H9 (cell line): ENCODE measurements at regions not wholly inside any gene's neighbourhood (a gene's known extent, or its start where the extent isn't known, plus 50 kb on each side); places are given as distances from the start of the nearest gene placed in this dataset.

Experiments used
- DNase-seq: peaks from one replicate; pipeline ENCODE4 v3.0.0-alpha.2; 2017
- H2AFZ ChIP-seq: one replicate; pipeline ENCODE4 v1.6.1; 2013; ENCODE audit warnings: mild to moderate bottlenecking, low read length, control low read depth, moderate library complexity
- H2AK5ac ChIP-seq: 2 replicates; pipeline ENCODE4 v1.6.1; 2013; ENCODE audit warnings: low read length, control low read depth, mixed read lengths; ENCODE audit not compliant: insufficient read length
- H2BK120ac ChIP-seq: one replicate; pipeline ENCODE4 v1.6.1; 2013; ENCODE audit warnings: low read depth, mild to moderate bottlenecking, low read length, control low read depth, inconsistent platforms; ENCODE audit not compliant: poor library complexity, severe bottlenecking
- H2BK12ac ChIP-seq: 2 replicates; pipeline ENCODE4 v1.6.1; 2013; ENCODE audit warnings: low read length, control low read depth, mixed read lengths, low read depth; ENCODE audit not compliant: insufficient read length
- H2BK15ac ChIP-seq: 2 replicates; pipeline ENCODE4 v1.6.1; 2013; ENCODE audit warnings: low read depth, low read length, control low read depth
- H2BK20ac ChIP-seq: one replicate; pipeline ENCODE4 v1.6.1; 2013; ENCODE audit warnings: low read depth, mild to moderate bottlenecking, low read length, control low read depth, inconsistent platforms; ENCODE audit not compliant: poor library complexity, severe bottlenecking
- H2BK5ac ChIP-seq: 2 replicates; pipeline ENCODE4 v1.6.1; 2013; ENCODE audit warnings: low read length, control low read depth, mixed read lengths; ENCODE audit not compliant: insufficient read length
- H3K14ac ChIP-seq: 2 replicates; pipeline ENCODE4 v1.6.1; 2013; ENCODE audit warnings: low read length, control low read depth; ENCODE audit not compliant: insufficient read depth
- H3K18ac ChIP-seq: 2 replicates; pipeline ENCODE4 v1.6.1; 2013; ENCODE audit warnings: low read depth, mild to moderate bottlenecking, mixed read lengths, low read length, control low read depth; ENCODE audit not compliant: insufficient read length
- H3K23ac ChIP-seq: 2 replicates; pipeline ENCODE4 v1.6.1; 2013; ENCODE audit warnings: low read length, control low read depth, mixed read lengths, low read depth; ENCODE audit not compliant: insufficient read length
- H3K23me2 ChIP-seq: 2 replicates; pipeline ENCODE4 v1.6.1; 2013; ENCODE audit warnings: low read depth, mild to moderate bottlenecking, mixed read lengths, low read length, control low read depth; ENCODE audit not compliant: insufficient read length, poor library complexity, severe bottlenecking
- H3K27ac ChIP-seq: 2 replicates; pipeline ENCODE4 v1.5.1; 2013; ENCODE audit warnings: low read length, control low read depth, mixed read lengths, low read depth; ENCODE audit not compliant: insufficient read length
- H3K27me3 ChIP-seq: 2 replicates; pipeline ENCODE4 v1.6.1; 2013; ENCODE audit warnings: low read length, control low read depth, inconsistent platforms; ENCODE audit not compliant: insufficient read depth
- H3K4ac ChIP-seq: 2 replicates; pipeline ENCODE4 v1.6.1; 2013; ENCODE audit warnings: low read depth, mild to moderate bottlenecking, control low read depth, inconsistent platforms, low read length, moderate library complexity
- H3K4me1 ChIP-seq: 2 replicates; pipeline ENCODE4 v1.6.1; 2013; ENCODE audit warnings: low read length, control low read depth, inconsistent platforms; ENCODE audit not compliant: insufficient read depth
- H3K4me2 ChIP-seq: 2 replicates; pipeline ENCODE4 v1.6.1; 2013; ENCODE audit warnings: low read length, control low read depth, mixed read lengths; ENCODE audit not compliant: insufficient read length, insufficient read depth
- H3K56ac ChIP-seq: 2 replicates; pipeline ENCODE4 v1.6.1; 2013; ENCODE audit warnings: low read depth, mild to moderate bottlenecking, mixed read lengths, low read length, control low read depth; ENCODE audit not compliant: insufficient read length
- H3K79me1 ChIP-seq: 2 replicates; pipeline ENCODE4 v1.6.1; 2013; ENCODE audit warnings: low read depth, mild to moderate bottlenecking, moderate library complexity, low read length, control low read depth, inconsistent platforms; ENCODE audit not compliant: insufficient read depth, poor library complexity, severe bottlenecking
- H3K79me2 ChIP-seq: 2 replicates; pipeline ENCODE4 v1.6.1; 2013; ENCODE audit warnings: low read length, control low read depth, inconsistent platforms; ENCODE audit not compliant: insufficient read depth
- H3K9ac ChIP-seq: 2 replicates; pipeline ENCODE4 v1.6.1; 2013; ENCODE audit warnings: low read length, control low read depth, mixed read lengths; ENCODE audit not compliant: insufficient read length; ENCODE audit errors: extremely low read depth
- H3K9me3 ChIP-seq: one replicate; pipeline ENCODE4 v1.6.1; 2013; ENCODE audit warnings: low read depth, low read length, inconsistent platforms; ENCODE audit not compliant: control insufficient read depth
- H3T11ph ChIP-seq: one replicate; pipeline ENCODE4 v1.6.1; 2013; ENCODE audit warnings: mild to moderate bottlenecking, low read length, control low read depth, inconsistent platforms
- H4K20me1 ChIP-seq: one replicate; pipeline ENCODE4 v1.6.1; 2013; ENCODE audit not compliant: control insufficient read depth, insufficient read length, insufficient read depth
- H4K5ac ChIP-seq: 2 replicates; pipeline ENCODE4 v1.6.1; 2013; ENCODE audit warnings: low read depth, mild to moderate bottlenecking, mixed read lengths, low read length, control low read depth; ENCODE audit not compliant: insufficient read length
- H4K8ac ChIP-seq: replicated peaks from 2 replicates; pipeline ENCODE4 v1.6.1; 2013; ENCODE audit warnings: low read length, control low read depth, mixed read lengths, low read depth; ENCODE audit not compliant: insufficient read length
- H4K91ac ChIP-seq: 2 replicates; pipeline ENCODE4 v1.6.1; 2013; ENCODE audit warnings: low read depth, mild to moderate bottlenecking, moderate library complexity, mixed read lengths, low read length, control low read depth; ENCODE audit not compliant: insufficient read length
- H3K27ac Mint-ChIP-seq, 3 experiments: 2 replicates in 2 of 3; 3 replicates in 1 of 3; pipeline ENCODE4 v1.8.0; 2020 to 2021; ENCODE audit warnings: mixed read lengths in 3 of 3, mild to moderate bottlenecking in 1 of 3, moderate library complexity in 1 of 3
- H3K27me3 Mint-ChIP-seq: 2 replicates; pipeline ENCODE4 v1.8.0; 2021; ENCODE audit warnings: low read depth, mild to moderate bottlenecking, moderate library complexity, mixed read lengths
- H3K36me3 Mint-ChIP-seq, 3 experiments: 2 replicates in 2 of 3; 3 replicates in 1 of 3; pipeline ENCODE4 v1.8.0; 2020 to 2021; ENCODE audit warnings: low read depth in 3 of 3, mixed read lengths in 3 of 3; ENCODE audit not compliant: insufficient read depth in 1 of 3
- H3K4me1 Mint-ChIP-seq, 2 experiments: 2 replicates each; pipeline ENCODE4 v1.8.0; 2020; ENCODE audit warnings: mixed read lengths in 2 of 2
- H3K4me3 Mint-ChIP-seq, 2 experiments: 2 replicates in 1 of 2; 3 replicates in 1 of 2; pipeline ENCODE4 v1.8.0; 2020 to 2021; ENCODE audit warnings: mild to moderate bottlenecking in 2 of 2, mixed read lengths in 2 of 2, moderate library complexity in 1 of 2
- H3K9me3 Mint-ChIP-seq, 2 experiments: 2 replicates in 1 of 2; 3 replicates in 1 of 2; pipeline ENCODE4 v1.8.0; 2020; ENCODE audit warnings: mild to moderate bottlenecking in 2 of 2, mixed read lengths in 2 of 2, moderate library complexity in 1 of 2
- WGBS: extraction: QIAGEN DNeasy Blood & Tissue Kit; methylation state at CpG from one replicate; pipeline ENCODE4 v1.1.7; 2013; ENCODE audit warnings: missing lambda C conversion rate, low lambda C conversion rate, mixed read lengths; ENCODE audit not compliant: insufficient read length; ENCODE audit errors: extremely low coverage; 5-methylcytosine and 5-hydroxymethylcytosine counted together
- TF ChIP-seq, protein P1 (sequence below): fragments of 200-600 bp; sonication (generic); conservative IDR thresholded peaks from 3 replicates; pipeline ENCODE4 v1.8.0; 2021; ENCODE audit warnings: antibody characterized with exemption, mild to moderate bottlenecking

DNA sequence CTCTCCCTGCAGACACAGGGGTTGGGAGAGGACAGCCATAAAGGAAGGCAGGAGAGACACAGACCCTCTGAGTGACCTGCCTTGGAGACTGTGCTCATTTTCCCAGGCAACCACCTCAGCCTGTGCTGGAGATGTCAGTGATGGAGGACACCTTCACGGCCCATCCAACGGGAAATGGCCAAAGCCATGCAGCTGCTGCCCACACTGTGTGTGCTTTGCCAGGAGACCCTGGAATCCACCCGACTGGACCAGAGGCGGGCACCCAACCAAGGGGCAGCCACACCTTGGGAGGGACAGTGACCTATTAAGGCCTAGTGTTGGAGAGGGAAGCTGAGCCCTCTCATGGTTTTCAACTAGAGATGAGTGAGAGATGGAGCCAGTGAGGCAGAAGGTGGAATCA lies 192.5 kb downstream of the SMAD2 start:
- TF ChIP-seq, protein P1, sequence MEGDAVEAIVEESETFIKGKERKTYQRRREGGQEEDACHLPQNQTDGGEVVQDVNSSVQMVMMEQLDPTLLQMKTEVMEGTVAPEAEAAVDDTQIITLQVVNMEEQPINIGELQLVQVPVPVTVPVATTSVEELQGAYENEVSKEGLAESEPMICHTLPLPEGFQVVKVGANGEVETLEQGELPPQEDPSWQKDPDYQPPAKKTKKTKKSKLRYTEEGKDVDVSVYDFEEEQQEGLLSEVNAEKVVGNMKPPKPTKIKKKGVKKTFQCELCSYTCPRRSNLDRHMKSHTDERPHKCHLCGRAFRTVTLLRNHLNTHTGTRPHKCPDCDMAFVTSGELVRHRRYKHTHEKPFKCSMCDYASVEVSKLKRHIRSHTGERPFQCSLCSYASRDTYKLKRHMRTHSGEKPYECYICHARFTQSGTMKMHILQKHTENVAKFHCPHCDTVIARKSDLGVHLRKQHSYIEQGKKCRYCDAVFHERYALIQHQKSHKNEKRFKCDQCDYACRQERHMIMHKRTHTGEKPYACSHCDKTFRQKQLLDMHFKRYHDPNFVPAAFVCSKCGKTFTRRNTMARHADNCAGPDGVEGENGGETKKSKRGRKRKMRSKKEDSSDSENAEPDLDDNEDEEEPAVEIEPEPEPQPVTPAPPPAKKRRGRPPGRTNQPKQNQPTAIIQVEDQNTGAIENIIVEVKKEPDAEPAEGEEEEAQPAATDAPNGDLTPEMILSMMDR: no peak
- no peak overlapping the region for H2BK20ac ChIP-seq
- H3K9ac ChIP-seq: no peak overlapping the region
- no peaks in the 10 kb centered on the region for H3K9me3 ChIP-seq
- H3K27me3 Mint-ChIP-seq: peaks cover 10% of the 10 kb centered on the region
- no peak overlapping the region for H3K23ac ChIP-seq
- H3K4me2 ChIP-seq: no peak overlapping the region
- no peaks in the 10 kb centered on the region for H3K27me3 ChIP-seq
- H3K56ac ChIP-seq: no peak overlapping the region
- H3K79me2 ChIP-seq: no peaks in the 10 kb centered on the region
- H2BK5ac ChIP-seq: no peak overlapping the region
- no peaks in the 10 kb centered on the region for H3K36me3 Mint-ChIP-seq
- H3K9me3 Mint-ChIP-seq: no peaks in the 10 kb centered on the region; a peak in 3 of 5 replicates
- H2BK15ac ChIP-seq: no peak overlapping the region
- no peak overlapping the region for H2AFZ ChIP-seq
- no peak overlapping the region for H3K18ac ChIP-seq
- H3T11ph ChIP-seq: no peak overlapping the region
- DNase-seq: no peak
- no peak overlapping the region for H4K5ac ChIP-seq
- no peaks in the 10 kb centered on the region for H3K23me2 ChIP-seq
- H3K79me1 ChIP-seq: no peaks in the 10 kb centered on the region
- no peak overlapping the region for H2BK12ac ChIP-seq
- H4K8ac ChIP-seq: no peak overlapping the region
- H3K4me1 Mint-ChIP-seq: peaks cover 4% of the 10 kb centered on the region in 2 experiments; a peak in 2 of 4 replicates
- no peak overlapping the region for H2AK5ac ChIP-seq
- no peak overlapping the region for H3K4ac ChIP-seq
- no CpG with 5 or more reads among the region's 4 CpGs for WGBS
- H4K91ac ChIP-seq: no peak overlapping the region
- H2BK120ac ChIP-seq: no peak overlapping the region
- no peak overlapping the region for H3K27ac ChIP-seq
- no peaks in the 10 kb centered on the region for H4K20me1 ChIP-seq
- no peak overlapping the region for H3K27ac Mint-ChIP-seq
- no peak overlapping the region for H3K4me3 Mint-ChIP-seq
- H3K4me1 ChIP-seq: no peaks in the 10 kb centered on the region
- H3K14ac ChIP-seq: no peak overlapping the region
